ENCODE measurements at regions not wholly inside any gene's neighbourhood (a gene's known extent, or its start where the extent isn't known, plus 50 kb on each side); places are given as distances from the start of the nearest gene placed in this dataset.

GRCh38 chr2:187215532-187216240 lies 232.4 kb downstream of the CALCRL start:
- TF ChIP-seq POLR2A (IDR thresholded peaks at IDR 0.05): no peak
- no peak for TF ChIP-seq CTCF (IDR thresholded peaks at IDR 0.05)
